ENCODE measurements at regions not wholly inside any gene's neighbourhood (a gene's known extent, or its start where the extent isn't known, plus 50 kb on each side); places are given as distances from the start of the nearest gene placed in this dataset.
"Not testable (repeated sequence)": the region's sequence is repeated elsewhere in the genome, so short reads cannot be mapped to it uniquely, and the experiment has no call there.

DNA sequence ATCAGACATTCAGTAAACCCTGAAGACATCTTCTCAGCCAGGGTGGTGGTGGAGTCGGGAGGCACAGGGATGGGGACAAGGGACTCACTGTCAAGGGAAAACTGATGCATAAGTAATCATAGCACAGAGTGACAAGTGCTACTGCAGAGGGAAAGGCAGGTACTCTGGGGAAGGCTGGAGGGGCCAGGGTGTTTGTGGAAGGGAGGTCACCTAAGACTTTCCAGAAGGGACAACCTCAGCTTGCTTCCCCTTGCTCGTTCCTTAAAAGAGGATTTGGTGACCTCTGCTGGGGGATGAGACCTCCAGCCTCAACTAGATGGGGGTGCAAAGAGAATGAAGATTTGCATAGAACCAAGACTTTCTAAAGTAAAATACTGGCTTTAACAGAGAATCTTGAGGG is 99.5 kb downstream of the SLC4A3 start:
- intact Hi-C loops (cut with micrococcal nuclease): no loop called here

DNA sequence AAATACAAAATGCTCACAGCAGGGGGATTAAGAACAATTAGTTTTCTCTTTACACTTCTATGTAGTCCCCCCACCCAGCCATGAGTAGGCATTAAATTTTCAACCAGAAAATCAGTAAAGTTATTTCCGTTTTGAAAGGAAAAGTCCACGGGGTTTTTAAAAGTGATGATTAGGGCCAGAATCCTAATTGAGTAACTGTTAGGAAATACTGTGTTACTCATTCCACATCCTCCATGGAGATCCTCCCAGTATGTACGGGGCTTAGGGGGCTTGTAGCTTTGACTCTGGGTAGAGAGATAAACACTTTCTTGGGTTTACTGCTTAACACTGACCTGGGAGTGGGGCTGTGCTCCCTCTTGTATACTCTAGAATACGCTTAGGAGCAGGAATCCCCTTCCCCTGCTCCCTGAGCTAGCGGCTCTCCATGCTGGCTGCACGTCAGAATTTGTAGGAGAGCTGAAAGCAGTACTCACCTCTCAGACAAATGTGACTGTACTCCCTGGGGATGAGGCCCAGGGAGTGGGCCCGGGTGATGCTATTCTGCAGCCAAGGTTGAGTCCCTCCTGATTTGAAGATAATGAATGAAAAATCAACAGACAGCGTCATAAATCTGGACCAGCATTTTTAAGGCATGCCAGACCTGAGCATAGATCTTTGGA is 100.5 kb downstream of the SLC4A3 start:
- intact Hi-C loops (cut with micrococcal nuclease): no loop called here

DNA sequence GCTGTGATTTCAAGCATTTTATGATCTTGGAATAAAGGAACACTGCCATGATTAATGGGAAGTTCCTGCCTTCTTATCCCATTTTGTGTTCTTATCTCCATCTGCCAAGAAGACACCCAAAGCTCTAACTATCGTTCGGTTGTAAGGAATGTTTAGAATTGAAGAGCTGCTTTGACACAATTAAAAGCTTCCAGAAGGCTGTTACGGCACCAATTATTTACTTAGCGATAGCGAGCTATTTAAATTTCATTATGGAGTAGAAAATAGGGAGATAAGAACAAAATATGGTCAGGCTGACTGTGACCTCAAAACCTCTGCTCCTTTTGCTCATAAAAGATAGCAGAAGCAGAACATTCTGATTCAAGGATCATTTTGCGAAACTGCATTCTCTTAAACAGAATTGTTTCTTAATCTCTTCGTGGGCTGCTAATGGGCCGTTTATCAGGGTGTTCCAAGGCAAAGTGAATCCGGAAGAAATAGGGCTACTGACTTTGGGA is 101.6 kb downstream of the SLC4A3 start:
- intact Hi-C loops (cut with micrococcal nuclease): no loop called here

DNA sequence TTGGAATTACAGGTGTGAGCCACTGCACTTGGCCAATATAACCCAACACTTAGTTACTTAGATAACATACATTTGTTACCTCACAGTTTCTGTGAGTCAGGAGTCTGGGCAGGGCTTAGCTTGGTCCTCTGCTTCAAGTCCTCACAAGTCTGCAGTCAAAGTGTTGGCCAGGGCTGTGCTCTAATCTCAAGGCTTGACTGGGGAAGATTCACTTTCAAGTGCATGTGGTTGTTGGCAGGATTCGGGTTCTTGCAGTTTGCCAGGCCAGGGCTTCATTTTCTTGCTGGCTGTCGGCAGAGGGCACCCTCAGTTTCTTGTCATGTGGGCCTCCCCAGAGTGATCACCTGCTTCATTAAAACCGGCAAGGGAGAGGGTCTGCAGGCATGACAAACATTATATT is 103.7 kb downstream of the SLC4A3 start:
- intact Hi-C loops (cut with micrococcal nuclease): no loop called here

DNA sequence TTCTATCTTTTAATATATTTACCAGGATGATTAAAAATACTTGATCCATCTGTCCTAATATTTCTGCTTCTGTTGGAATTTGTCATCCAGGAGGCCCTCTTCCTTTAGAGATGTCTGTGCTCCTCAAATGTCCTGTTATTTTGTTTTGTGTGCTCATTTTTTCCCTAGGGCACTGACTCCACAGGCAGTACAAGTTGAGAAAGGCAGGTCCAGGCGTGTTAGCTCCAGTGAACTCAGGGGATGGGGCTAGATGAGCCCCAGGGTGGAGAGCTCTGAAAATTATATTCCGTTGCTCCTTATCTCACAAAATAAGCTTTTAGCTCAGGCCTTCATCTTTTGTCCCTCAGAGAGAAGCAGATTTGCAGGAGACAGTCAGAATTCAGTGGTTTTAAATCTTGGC is 105.7 kb downstream of the SLC4A3 start:
- intact Hi-C loops (cut with micrococcal nuclease): no loop called here

DNA sequence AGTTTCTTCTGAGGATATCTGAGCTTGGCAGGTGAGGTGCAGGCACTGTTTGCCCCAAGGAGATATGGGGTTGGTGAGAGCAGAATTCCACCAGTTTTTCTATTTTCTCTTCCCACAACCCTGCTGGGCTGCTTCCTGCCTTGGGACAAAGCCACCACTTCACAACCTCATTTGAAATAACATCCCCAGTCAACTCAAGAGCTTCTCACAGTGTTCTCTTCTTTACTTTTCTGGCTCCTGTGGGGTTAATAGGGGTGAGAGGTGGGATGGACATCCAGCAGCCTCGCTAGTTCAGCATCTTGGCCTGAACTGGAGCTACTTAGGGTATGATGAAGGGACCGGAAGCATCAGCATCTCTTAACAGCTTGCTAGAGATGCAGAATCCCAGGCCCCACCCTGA is 106.3 kb downstream of the SLC4A3 start:
- intact Hi-C loops (cut with micrococcal nuclease): no loop called here

DNA sequence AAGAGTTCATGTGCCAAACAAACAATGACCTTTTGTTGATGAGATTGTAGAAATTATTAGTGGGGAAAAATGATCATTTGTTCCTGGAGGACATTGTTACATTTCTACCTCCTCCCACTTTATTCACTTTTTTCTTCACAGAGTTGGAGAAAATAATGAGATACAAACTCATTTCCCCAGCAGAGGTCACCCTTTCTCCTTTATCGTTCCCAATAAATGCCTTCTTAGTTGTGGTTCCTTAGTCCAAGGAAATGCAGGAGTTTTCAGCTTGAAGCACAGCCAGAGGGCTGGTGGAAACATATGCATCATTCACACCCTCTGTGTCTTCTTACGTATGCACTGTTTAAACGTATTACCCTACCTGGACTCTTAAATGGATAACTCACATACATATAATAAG is 108.8 kb downstream of the SLC4A3 start:
- intact Hi-C loops (cut with micrococcal nuclease): no loop called here

DNA sequence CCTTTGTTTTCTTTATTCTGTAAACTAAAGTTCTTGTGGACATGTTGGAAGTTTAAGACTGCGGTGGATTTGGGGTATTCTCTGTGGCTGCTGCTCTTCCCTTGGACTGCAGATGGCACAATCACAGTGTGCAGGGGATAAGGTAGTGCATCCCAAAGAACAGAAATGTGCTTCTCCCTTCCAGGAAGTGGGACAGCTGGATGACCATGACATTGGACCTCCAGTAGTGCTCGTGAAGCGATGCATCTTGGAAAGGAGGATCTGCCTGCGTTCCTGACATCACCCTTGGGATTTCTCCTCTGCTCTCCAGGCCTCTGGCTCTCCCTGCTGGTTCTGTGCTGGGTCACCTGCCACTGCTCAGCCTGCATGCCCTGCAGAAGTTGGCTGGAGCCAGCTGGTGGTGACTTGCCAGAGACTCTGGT is 109.9 kb downstream of the SLC4A3 start:
- intact Hi-C loops (cut with micrococcal nuclease): no loop called here

DNA sequence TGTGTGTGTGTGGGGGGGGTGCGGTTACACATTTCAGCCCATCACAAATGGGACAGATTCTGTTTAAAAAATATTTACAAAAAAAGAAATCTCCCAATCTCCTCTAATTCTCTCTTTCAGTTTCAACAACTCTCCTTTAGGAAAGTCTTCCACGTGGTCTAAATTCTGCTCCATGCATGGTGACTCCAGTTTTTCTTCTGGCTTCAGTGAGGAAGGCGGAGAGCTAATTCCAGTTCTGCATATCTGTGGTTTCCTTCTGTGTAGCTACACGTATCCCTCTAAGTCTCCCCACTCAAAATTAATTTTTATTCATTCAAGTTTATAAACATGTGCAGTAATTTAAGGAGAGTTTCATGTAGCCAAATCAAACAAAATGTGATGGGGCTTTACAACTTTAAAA is 111.6 kb downstream of the SLC4A3 start:
- intact Hi-C loops (cut with micrococcal nuclease): no loop called here

DNA sequence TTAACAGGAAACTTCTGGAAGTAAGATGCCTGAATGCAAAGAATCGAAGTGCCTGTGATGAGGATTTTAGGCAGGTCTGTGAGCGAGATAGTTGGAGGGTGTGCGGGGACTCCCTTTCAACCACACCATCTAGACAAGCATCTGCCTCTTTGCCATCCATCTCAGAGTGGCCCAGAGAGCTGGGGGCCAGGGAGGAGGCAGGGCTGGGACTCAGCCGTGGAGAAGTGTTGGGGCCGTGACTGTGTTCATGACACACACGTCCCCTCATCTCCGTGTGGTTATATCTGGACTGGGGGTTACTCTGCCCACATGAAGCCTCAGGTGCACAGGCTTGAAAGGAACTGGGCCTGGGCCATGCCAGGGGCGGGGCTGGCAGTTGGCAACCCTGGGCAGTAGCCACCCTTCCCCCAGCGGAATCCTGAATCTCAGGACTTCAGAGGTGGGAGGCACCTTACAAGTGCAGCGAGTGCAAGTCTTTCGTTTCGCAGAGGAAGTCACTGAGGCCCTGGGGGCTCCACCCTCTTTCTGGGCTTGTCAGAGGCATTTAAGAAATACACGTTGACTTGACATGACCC is 112.5 kb downstream of the SLC4A3 start:
- intact Hi-C loops (cut with micrococcal nuclease): no loop called here

DNA sequence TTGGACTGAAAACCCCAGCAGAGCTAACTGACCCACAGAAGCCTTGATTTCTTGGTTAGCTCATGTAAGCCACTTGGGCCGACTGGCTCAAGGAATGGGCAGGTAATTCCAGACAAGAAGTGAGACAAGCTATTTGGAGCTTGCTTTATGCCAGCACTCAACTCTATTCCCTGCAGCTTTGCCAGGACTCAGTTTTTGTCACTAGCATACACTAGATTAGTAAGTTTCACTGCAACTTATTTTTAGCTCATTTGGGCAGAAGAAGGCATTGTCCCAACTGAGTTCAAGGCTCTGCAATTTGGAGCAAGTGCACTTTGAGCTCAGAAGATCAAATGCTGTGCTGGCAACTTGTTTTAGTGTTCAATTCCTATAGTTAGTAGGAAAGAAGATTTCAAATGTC is 116.1 kb downstream of the SLC4A3 start:
- intact Hi-C loops (cut with micrococcal nuclease): no loop called here

DNA sequence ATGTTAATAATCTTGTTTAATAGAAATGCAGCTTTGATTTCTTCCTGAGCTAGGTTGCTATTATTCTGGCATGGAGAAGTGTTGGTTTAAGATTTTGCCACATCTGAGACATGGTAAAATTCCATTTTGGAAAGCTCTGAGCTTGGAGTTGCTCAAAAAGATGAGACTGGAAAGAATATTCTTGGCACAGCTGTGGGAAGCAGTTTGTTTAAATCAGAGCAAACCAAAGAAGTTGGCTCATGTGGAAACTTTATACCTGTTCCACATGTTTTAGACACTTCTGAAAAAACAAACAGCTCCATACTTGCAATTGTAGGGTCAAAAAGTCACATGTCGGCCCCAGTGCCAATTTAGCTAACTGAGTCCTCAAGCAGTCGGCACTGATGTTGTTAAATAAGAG is 116.6 kb downstream of the SLC4A3 start:
- intact Hi-C loops (cut with micrococcal nuclease): no loop called here

DNA sequence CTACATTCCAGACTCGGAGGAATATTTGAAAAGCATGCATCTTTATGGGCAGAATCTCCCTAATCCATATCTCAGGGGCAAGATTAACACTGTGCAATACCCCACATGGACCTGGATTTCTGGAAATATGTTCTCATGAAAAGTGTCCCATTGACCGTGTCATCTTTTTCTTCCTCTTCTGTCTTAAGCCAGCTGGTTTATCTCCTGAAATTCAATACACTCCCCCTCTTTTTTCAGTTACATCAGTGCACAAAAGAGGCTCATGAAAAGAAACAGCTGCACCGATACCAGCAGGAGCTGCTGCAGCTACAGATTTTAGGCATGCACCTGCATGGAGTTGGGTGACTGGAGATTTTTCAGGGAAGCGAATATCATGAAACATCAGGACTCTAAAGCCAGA is 117.2 kb downstream of the SLC4A3 start:
- intact Hi-C loops (cut with micrococcal nuclease): no loop called here

DNA sequence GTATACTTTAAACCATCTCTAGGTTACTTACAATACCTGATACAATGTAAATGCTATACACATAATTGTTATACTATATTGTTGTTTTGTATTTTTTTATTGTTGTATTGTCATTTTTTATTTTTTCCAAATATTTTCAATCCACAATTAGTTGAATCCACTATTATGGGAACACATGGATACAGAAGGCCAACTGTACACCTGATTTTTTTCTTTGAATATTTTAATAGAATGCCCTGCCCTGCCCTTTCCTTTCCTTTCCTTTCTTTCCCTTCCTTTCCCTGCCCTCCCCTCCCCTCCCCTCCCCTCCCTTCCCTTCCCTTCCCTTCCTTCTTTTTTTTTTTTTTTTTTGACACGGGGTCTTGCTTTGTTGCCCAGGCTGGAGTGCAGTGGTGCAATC is 120.2 kb downstream of the SLC4A3 start:
- intact Hi-C loops (cut with micrococcal nuclease): no loop called here

DNA sequence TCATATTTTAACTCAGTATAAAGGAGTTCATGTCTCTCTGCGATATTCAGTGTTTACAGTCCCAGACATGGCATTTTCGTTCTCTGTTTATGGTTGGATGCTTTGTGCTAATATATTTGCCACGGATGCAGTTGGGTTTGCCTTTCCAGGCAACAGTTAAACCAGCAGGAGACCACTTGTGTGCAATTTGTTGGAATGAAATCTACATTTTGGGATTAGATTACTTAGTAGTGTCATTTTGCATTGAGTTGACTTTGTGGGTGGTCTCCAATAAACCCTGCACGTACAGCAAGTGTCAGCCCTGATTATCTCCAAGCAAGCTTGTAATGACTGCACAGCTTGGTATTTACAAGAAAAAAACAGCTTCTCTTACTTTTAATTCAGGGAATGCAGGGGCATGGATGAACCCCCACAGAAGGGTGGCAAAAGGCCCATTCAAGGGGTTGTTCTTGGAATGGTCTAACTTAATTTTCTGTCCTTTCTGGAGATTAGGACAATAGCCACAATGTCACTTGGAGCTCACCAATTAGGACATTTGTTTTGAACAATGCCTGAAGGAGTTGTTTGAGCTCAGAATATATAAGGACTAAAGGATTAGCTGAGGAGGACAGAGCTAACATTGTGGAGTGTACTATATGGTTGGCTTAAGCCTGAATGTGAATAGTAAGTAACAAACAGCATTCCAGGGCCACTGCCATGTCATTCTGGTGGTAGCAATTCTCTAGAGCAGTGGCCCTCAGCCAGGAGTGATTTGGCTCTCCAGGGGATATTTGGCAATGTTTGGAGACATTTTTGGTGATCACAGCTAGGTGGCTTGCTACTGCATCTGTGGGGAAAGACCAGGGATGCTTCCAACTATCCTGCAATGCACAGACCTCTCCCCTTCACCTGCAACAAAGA is 121.5 kb downstream of the SLC4A3 start:
- intact Hi-C loops (cut with micrococcal nuclease): no loop called here

DNA sequence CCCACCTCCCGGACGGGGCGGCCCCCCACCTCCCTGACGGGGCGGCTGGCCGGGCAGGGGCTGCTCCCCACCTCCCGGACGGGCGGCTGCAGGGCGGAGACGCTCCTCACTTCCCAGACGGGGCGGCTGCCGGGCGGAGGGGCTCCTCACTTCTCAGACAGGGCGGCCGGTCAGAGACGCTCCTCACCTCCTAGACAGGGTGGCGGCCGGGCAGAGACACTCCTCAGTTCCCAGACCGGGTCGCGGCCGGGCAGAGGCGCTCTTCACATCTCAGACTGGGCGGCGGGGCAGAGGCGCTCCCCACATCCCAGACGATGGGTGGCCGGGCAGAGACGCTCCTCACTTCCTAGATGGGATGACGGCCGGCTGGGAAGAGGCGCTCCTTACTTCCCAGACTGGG is 123.7 kb downstream of the SLC4A3 start:
- intact Hi-C loops (cut with micrococcal nuclease): not testable (repeated sequence)

DNA sequence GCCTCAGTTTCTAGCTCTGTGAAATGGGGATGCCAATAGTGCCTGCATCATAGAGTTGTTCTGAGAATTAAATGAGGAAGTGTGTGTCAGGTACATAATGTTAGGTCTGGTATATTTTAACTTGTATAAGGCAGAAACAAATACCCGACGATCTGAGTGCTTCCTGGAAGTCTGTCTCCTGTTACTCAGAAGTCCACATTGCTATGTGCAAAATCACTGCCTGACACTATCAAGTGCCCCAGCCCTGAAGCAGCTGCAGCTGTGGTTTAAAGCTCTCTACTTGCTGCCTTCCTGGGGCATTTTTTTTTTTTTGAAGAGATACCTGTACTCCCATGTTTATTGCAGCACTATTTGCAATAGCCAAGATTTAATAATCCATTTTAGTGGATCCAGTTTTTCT is 125.3 kb downstream of the SLC4A3 start:
- intact Hi-C loops (cut with micrococcal nuclease): no loop called here

DNA sequence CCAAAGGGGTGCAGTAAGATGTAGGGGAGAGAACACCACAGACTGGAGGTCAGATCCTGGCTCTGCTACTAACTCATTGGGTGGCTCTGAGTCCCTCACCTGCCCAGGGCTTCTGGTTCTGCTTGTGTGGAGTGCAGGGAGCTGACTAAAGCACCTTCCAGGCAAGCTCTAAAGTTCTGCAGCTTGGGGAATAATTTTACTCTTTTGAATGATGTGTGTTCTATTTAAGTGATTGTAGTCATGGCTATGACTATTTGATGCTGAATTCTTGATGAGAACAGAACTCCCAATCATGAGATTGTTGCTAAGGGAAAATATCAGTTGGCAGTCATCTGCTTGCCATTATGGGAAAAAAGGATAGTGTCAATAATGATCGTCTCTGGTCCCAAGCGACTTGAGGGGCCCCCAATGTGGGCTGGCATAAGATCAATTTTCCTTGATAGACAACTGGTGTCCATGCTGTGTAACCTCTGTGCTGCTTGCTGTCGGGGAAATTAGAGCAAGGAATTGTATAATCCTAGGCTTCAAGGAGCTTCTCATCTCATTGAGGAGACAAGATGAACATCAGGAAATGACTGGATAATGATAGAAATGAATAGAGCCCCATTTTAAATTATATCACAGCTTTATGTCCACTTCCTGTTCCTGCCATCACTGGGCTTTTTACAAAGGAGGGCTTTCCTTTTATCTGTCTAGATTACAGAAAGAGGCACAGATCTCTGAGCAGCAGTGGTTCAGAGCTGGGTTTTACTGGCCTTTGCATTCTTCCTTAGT is 131.7 kb downstream of the SLC4A3 start:
- intact Hi-C loops (cut with micrococcal nuclease): no loop called here

DNA sequence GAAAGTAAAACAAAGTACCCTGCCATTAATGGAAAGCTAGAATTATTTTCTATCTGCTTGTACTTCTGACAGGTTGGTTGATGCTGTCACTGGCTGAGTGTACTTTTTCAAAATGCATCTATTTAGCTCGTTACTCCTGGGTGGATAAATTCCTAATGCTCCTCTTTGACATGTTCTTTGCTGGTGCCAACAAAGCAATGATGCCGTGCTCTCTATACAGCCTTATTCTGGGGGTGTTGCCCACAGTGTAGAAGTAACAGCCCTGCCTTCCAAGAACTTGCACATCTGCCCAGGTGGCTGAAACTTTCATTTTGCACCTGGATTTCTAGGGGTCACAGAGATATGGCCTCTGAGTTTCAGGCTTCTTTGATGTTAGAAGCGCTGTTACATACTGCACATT is 132.4 kb downstream of the SLC4A3 start:
- intact Hi-C loops (cut with micrococcal nuclease): no loop called here

DNA sequence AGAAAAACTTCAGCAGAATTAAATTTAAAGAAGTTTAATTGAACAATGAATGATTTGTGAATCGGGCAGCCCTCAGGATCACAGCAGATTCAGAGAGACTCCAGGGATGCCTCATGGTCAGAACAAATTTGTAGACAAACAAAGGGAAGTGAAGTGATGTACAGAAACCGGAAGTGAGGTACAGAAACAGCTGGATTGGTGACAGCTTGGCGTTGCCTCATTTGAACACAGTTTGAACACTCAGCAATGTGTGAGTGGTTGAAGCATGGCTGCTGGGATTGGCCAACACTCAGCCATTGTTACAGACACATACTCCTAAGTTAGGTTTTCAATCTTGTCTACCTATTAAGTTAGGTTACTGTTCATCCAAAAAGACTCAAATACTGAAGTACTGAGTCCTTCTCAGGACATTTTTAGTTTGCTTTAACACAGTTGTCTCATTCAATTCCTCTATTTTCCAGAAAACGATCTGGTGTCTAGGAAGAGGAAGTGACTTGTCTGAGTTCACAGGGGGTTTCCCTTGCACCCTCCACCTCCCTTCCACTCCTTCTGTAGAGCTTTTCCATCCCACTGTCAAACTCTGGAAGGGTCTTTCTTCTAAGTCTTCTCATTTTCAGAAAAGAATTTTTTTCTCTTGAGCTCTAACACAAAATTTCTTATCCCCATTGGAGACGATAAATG is 137.9 kb downstream of the SLC4A3 start:
- intact Hi-C loops (cut with micrococcal nuclease): no loop called here

DNA sequence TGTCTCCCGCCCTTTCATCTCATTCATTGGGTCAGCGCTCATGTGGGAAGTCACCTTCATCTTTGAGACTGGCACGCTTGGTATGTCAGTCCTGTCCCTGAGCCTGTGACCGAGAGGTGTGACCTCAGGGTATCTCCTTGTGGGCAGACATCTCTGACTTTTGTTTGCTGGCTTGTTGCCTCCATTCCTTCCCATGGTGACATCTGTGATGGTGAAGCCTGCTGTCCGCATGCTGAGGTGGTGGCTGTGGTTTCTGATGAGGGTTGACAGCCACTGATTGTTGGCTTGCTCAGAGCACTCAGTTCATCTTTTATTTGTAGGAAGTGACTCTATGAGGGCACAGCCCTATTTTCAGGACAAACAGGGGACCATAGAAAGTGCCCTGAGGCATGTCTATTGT is 139.2 kb downstream of the SLC4A3 start:
- intact Hi-C loops (cut with micrococcal nuclease): no loop called here
